ENCODE measurements at regions not wholly inside any gene's neighbourhood (a gene's known extent, or its start where the extent isn't known, plus 50 kb on each side); places are given as distances from the start of the nearest gene placed in this dataset.

DNA sequence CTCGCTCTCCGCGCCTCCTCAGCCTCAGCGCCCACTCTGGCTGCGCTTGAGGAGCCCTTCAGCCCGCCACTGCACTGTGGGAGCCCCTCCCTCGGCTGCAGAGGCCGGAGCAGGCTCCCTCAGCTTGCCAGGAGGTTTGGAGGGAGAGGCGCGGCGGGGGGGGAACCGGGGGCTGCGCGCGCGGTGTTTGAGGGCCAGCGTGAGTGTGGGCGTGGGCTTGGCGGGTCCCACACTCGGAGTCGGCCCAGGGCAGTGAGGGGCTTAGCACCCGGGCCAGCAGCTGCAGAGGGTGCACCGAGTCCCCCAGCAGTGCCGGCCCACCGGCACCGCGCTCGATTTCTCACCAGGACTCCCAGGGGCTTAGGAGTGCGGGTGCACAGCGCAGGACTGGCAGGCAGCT is 1220.9 kb downstream of the PCDH9 start:
- H3K9me2 ChIP-seq (ENCODE audit: insufficient read depth): no peaks in the 10 kb centered on the region
- no peaks in the 10 kb centered on the region for H3K36me3 ChIP-seq (ENCODE audit: control insufficient read depth in 1 of 2, insufficient read depth in 2 of 2, low read length in 2 of 2)
- intact Hi-C loops (cut with micrococcal nuclease): no loop called here
- RAD21 ChIA-PET (ENCODE audit: low non-redundant PET in 1 of 2, low total read pairs in 2 of 2, uncharacterized antibody in 2 of 2, unreplicated experiment in 2 of 2): no interaction called here
- ATAC-seq (no peak), DNase-seq (ENCODE audit: low read depth, low spot score) (no peak)
- POLR2A ChIA-PET: no interaction called here
- H3K4me1 ChIP-seq (ENCODE audit: control insufficient read depth in 1 of 2, insufficient read depth in 2 of 2, low read length in 2 of 2): no peaks in the 10 kb centered on the region
- no peak overlapping the region for H3K27ac ChIP-seq (ENCODE audit: low read depth, low read length)
- CTCF ChIA-PET: no interaction called here
- H3K4me3 ChIP-seq (replicated peaks in 1 of 2; ENCODE audit: low read depth in 1 of 2, low read length in 2 of 2): no peak overlapping the region
- H3K4me2 ChIP-seq (ENCODE audit: low read length): no peak overlapping the region
- TF ChIP-seq, protein P1, sequence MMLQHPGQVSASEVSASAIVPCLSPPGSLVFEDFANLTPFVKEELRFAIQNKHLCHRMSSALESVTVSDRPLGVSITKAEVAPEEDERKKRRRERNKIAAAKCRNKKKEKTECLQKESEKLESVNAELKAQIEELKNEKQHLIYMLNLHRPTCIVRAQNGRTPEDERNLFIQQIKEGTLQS (IDR thresholded peaks at IDR 0.05): no peak
- TF ChIP-seq EGR1 (IDR thresholded peaks at IDR 0.05; ENCODE audit: low read depth) (no peak), CEBPB (IDR thresholded peaks at IDR 0.05; ENCODE audit: low read depth) (no peak), JUND (IDR thresholded peaks at IDR 0.05) (no peak), ELF1 (IDR thresholded peaks at IDR 0.05; ENCODE audit: borderline replicate concordance, low read depth) (no peak), EZH2phosphoT487 (IDR thresholded peaks at IDR 0.05; ENCODE audit: borderline replicate concordance) (no peak), YY1 (IDR thresholded peaks at IDR 0.05; ENCODE audit: extremely low read depth, insufficient replicate concordance, low read depth, low read length) (no peak), ZFX (IDR thresholded peaks at IDR 0.05) (no peak), POLR2AphosphoS5 (IDR thresholded peaks at IDR 0.05; ENCODE audit: low read depth, low read length) (no peak)
- TF ChIP-seq, protein P2, sequence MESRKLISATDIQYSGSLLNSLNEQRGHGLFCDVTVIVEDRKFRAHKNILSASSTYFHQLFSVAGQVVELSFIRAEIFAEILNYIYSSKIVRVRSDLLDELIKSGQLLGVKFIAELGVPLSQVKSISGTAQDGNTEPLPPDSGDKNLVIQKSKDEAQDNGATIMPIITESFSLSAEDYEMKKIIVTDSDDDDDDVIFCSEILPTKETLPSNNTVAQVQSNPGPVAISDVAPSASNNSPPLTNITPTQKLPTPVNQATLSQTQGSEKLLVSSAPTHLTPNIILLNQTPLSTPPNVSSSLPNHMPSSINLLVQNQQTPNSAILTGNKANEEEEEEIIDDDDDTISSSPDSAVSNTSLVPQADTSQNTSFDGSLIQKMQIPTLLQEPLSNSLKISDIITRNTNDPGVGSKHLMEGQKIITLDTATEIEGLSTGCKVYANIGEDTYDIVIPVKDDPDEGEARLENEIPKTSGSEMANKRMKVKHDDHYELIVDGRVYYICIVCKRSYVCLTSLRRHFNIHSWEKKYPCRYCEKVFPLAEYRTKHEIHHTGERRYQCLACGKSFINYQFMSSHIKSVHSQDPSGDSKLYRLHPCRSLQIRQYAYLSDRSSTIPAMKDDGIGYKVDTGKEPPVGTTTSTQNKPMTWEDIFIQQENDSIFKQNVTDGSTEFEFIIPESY (IDR thresholded peaks at IDR 0.05; ENCODE audit: extremely low read depth, insufficient replicate concordance, low read length): no peak
- H3K27me3 ChIP-seq (ENCODE audit: insufficient read depth, low read length): no peaks in the 10 kb centered on the region
- no peaks in the 10 kb centered on the region for H3K79me2 ChIP-seq (ENCODE audit: insufficient read depth, low read length)
- no peak overlapping the region for H2AFZ ChIP-seq (ENCODE audit: low read depth, low read length, poor library complexity, severe bottlenecking)
- BruUV-seq (replicated peaks): no TSS peak
- H4K20me1 ChIP-seq (ENCODE audit: insufficient read depth): no peaks in the 10 kb centered on the region
- no peaks in the 10 kb centered on the region for H3K9me3 ChIP-seq (ENCODE audit: control insufficient read depth in 1 of 2, insufficient read depth in 1 of 2, low read depth in 1 of 2, low read length in 2 of 2)
- H3K9ac ChIP-seq (ENCODE audit: low read length): no peak overlapping the region

Measured in HCT116 (cell line).